ENCODE measurements at regions not wholly inside any gene's neighbourhood (a gene's known extent, or its start where the extent isn't known, plus 50 kb on each side); places are given as distances from the start of the nearest gene placed in this dataset.
"Not testable (repeated sequence)": the region's sequence is repeated elsewhere in the genome, so short reads cannot be mapped to it uniquely, and the experiment has no call there.

DNA sequence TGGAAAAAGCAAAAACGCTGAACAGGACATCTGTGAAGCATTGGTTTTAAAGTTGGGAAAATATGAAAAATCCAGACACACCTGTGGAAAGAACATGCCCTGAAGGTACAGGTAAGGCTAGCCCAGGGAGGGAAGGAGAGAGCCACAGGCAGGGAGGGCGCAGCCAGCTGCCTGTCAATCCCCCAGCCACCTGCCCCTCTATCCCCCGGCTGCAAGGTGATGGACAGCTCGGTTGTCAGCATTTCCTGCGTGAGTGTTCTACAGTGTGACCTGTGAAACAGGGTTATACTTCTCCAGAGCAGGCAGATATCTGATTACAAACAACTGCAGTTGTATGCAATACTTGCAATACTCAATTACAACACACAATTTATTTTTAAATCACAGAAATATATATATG lies 358.1 kb downstream of the SMOC2 start:
- DNase-seq, result no peak

GRCh38 chr6:168796106-168796505 lies 355.1 kb downstream of the SMOC2 start:
- DNase-seq, result no peak

- not testable (repeated sequence) for DNase-seq
These were observed 354.6 kb downstream of the SMOC2 start for GRCh38 chr6:168795611-168796010.

DNA sequence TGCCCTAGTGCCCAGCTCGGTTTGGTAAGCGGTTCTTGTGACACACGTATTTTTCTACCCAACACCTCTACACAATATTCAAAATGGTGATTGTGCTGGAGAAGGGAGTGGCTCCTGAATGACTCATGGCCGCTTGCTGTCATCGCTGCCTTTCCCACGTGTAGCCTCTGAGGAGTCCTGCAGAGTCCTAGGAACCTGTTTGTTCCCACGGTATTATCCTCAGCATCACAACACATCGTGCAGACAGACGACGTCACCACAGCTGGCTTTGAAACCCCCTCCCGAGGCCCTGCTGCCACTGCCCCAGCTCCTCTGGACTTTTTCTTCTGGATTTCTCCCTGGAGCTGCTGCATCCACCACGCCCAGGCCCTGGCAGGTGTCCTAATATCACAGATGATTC lies 353.5 kb downstream of the SMOC2 start:
- DNase-seq, result no peak

DNA sequence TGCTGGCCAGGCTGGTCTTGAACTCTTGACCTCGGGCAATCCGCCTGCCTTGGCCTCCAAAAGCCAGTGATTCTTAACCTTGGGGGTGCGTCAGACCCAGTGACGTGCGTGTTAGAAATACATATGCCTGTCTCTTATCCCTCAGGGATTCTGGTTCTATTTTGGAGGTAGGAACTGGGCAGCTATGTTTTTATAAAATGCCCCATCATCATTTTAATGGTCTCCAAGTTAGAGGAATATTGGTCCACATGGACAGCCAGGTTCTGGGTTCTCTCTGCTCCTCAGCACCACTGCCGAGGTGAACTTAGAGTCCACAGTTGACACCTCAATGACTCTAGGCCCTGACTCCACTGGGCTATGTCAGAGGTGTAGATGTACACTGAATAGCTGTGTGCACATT lies 352.7 kb downstream of the SMOC2 start:
- DNase-seq, result no peak

- DNase-seq, result no peak
These were observed 350.9 kb downstream of the SMOC2 start for GRCh38 chr6:168791917-168792316.

- DNase-seq, result no peak
These were observed 348.7 kb downstream of the SMOC2 start for GRCh38 chr6:168789699-168790098.

- no peak for DNase-seq
These were observed 344.9 kb downstream of the SMOC2 start for GRCh38 chr6:168785720-168786511.

DNA sequence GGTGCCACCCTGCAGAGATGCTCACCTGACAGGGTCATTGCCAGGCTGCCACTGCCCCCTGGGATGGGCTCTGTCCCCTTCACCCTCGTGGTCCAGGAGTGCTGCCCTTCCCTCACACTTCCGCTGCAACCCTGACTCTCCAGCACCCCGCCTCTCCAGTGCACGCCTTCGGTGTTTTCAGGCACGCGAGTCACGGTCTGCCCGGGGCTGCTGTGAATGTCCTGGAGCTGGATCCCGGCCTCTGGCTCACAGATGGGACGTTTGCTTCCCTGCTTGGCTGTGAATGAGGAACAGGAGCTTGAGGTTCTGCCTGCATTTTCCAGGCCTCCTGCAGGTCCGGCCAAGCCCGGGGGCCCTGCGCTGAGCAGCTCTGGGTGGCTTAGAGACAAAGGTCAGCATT lies 343.4 kb downstream of the SMOC2 start:
- DNase-seq, result no peak

- no peak for DNase-seq
These were observed 342.7 kb downstream of the SMOC2 start for GRCh38 chr6:168783720-168784119.

- DNase-seq, result no peak
These were observed 341.3 kb downstream of the SMOC2 start for GRCh38 chr6:168782187-168782751.

DNA sequence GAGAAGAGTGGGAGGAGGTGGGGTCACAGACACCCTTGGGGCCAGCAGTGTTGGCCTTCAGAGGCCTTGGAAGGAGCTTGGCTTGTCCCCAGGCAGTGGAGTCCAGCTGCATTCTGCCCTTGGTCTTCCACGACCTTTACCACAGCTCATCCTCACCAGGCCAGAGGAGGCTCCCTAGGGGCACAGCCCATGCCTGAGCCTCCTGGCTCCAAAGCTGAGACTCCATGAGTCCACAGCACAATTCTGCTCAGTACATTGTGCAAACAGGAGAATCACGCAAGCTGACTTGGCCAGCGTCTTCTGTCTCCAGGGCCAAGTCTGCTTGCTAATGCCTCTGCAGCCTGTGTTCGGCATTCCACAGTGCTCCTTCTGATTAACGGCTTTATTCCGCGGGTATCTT lies 337.2 kb downstream of the SMOC2 start:
- DNase-seq, result no peak

GRCh38 chr6:168774381-168774780 lies 333.4 kb downstream of the SMOC2 start:
- DNase-seq, result no peak

GRCh38 chr6:168773788-168774187 lies 332.8 kb downstream of the SMOC2 start:
- DNase-seq, result no peak

- no peak for DNase-seq
These were observed 324.8 kb downstream of the SMOC2 start for GRCh38 chr6:168765752-168766151.

- peak; percentile 60 for DNase-seq
These were observed 315.1 kb downstream of the SMOC2 start for GRCh38 chr6:168756009-168756634.

DNA sequence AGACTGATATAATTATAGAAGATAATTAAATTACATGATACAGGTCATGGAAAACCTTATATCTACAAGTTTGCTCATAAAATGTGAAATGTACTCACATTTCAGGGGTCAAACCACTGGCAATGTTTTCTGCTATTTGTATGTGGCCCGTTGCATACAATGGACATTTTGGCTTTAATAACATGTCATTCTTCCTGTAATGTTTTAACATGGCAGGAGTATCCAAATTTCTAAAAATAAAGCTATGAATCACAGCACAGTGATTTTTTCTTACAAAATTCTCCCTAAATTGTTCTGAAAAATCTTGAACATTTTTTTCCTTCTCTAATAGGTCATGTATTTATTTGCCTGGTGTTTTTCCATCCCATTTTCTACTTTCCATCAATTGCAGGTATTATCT lies 305.7 kb downstream of the SMOC2 start:
- no peak for DNase-seq

- peak; percentile 70 for DNase-seq
These were observed 305.0 kb downstream of the SMOC2 start for GRCh38 chr6:168746013-168746412.

- DNase-seq, result no peak
These were observed 303.9 kb downstream of the SMOC2 start for GRCh38 chr6:168744861-168745260.

GRCh38 chr6:168741942-168742782 lies 301.2 kb downstream of the SMOC2 start:
- DNase-seq, result no peak

- DNase-seq, result no peak
These were observed 300.3 kb downstream of the SMOC2 start for GRCh38 chr6:168741305-168741704.

GRCh38 chr6:168739381-168739780 lies 298.4 kb downstream of the SMOC2 start:
- DNase-seq, result no peak

DNA sequence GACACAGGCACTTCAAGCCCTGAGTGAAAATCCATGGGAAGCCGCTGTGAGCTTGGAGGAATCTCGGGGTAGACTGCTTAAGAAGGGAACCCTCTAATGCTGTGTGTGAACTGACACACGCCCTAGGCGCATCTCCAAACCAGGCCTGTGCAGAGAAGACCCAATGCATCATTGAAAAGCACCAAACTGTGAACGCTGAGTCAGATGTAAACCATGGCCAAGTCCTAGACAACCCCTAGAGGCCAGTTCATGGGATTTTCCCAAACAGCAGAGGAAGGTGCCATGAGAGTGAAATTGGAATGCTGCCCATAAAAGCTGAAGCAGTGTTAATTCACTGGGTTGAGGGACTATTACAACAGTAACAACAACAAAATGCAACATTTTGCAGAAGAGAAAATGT lies 296.5 kb downstream of the SMOC2 start:
- DNase-seq, result no peak

Data from islet precursor cell (in vitro differentiated cells).